NCI-H1105 (cell line): ENCODE measurements at regions not wholly inside any gene's neighbourhood (a gene's known extent, or its start where the extent isn't known, plus 50 kb on each side); places are given as distances from the start of the nearest gene placed in this dataset.
"Not testable (repeated sequence)": the region's sequence is repeated elsewhere in the genome, so short reads cannot be mapped to it uniquely, and the experiment has no call there.

Source experiments
- DNase-seq: peaks from one replicate; lab custom pipeline; 2025; lab: John Stamatoyannopoulos, UW

DNA sequence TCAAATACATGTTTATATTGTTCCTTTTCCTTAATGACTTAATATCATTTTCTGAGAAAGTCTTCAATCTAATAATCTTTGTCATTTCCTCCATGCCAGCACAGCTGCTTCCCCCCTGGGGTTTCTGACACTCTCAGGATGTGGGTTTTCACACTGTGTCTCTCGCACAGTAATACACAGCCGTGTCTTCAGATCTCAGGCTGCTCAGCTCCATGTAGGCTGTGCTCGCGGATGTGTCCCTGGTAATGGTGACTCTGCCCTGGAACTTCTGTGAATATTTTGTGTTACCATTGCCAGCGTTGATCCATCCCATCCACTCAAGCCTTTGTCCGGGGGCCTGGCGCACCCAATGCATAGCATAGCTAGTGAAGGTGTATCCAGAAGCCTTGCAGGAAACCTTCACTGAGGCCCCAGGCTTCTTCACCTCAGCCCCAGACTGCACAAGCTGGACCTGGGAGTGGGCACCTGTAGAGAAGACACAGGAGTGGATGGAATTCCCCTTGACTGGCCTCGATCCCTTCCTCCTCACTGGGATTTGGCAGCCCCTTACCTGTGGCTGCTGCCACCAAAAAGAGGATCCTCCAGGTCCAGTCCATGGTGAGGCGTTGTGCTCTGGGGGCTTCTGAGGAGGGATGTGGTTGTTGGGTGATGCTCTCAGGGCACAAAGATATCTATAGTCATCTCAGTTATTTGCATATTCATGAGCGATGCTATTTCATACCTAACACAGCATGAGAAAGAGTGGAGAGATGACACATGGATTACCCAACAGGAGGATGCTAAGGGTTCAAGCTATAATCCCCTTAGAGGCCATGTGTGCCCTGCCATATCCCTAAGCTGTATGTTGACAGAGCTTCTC is 478.8 kb downstream of the TMEM121 start:
- DNase-seq, result not testable (repeated sequence)

DNA sequence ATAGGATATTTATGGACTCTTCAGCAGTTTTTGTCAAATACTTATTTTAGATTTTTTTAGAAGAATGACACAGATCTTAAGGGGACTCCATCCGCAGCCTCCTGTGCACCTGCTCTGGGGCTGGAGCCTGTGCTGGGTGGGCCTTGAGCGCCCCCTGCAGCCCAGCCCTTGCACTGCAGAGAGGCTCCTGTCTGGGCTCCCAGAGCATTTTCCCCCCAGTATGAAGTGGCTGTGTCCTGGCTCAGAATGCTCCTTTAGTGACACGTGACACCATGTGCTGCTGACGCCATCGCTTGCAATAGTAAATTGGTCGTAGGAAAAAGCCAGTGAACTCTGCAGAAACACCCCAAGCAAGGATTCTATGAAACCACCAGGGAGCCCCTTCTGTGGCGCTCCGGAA is 479.7 kb downstream of the TMEM121 start:
- peak; percentile 21 for DNase-seq

DNA sequence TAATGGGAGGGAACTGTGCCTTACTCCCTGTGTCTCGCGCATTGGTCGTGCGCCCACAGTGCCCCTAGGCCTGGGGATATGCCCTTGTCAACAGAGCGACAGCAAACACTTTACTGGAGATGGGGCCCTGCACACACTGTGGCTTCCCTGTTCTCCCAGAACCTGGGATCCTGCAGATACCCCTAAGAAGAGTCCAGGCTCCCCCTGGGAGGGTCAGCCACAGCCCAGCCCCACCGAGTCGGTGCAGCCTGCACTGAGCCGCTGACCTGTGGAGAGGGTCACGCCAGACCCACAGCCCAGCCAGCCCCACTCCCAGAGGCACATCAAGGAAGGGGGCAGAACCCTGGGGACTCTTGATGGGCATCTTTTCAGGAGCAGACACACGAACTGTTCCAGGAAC is 480.3 kb downstream of the TMEM121 start:
- not testable (repeated sequence) for DNase-seq

DNA sequence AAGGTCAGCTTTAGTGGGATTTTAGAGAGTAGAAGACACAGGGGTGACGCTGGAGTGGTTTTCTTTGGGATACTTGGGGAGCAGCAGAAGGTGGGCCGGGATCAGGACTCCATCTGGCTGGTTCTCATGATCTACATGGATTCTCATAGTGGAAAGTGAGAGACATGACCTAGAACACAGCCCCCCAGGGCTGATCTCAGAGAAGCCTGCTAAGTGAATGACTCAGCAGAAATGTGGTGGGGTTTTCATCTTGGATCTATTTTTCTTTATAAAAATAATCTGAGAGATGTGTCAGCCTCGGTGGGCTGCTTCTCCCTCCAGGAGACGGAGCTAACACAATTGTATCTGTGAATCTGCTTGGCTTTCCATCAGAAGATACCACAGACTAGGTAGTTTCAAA is 484.4 kb downstream of the TMEM121 start:
- no peak for DNase-seq

DNA sequence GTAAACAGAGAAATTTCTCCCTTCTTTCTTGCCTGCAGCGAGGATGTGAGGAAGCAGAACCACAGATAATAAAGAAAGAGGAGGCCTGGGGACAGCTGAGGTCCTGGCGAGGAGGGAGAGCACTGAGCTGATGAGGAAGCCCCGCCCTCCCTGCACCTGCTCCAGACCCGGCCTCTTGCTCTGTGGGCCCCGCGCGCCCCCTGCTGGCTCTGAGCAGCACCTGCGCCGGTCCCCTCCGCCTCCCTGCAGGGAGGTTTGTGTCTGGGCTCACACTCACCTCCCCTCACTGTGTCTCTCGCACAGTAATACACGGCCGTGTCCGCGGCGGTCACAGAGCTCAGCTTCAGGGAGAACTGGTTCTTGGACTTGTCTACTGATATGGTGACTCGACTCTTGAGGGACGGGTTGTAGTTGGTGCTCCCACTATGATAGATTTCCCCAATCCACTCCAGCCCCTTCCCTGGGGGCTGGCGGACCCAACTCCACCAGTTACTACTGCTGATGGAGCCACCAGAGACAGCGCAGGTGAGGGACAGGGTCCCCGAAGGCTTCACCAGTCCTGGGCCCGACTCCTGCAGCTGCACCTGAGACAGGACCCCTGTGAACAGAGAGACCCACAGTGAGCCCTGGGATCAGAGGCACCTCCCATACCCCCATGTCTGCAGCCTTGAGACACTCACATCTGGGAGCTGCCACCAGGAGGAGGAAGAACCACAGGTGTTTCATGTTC is 485.4 kb downstream of the TMEM121 start:
- peak; percentile 2 for DNase-seq

DNA sequence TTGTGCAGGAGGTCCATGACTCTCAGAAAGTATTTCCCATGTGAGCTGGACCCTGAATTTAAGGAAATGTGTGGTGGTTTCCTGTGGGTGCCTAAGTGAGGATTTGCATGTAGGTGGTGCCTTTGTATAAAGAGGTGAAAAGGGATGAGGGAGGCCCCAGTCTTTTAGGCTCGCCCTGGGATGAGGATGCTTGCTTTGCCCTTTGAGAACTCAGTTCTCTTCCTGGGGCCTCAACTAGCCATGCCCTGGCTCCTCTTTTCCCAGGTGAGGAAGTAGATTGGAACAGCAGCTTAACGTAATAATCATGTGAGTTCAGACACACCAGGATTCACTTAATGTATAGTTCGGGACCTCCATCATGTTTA is 486.0 kb downstream of the TMEM121 start:
- DNase-seq, result not testable (repeated sequence)

DNA sequence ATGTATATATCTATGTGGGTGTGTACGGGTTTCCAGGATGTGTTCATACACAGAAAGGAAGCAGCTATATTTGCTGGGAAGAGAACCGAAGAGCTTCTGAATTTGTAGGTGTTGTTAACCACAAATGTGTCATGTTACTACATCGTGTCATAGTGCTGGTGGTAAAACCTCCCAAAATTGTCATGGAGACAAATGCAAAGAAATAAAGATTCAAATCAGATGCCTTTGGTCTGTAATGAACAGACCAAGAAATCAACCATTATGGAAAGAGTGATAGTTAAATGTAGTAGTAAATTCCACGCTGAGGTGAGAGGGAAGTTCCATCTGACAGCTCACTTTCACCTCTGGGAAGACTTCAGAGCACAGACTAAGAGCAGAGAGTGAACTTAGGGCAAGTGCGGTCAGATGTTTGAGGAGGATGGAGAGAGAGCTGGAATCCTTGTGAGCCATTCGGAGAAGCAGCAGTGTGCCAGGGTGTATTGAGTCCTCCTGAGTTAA is 487.5 kb downstream of the TMEM121 start:
- DNase-seq, result no peak

DNA sequence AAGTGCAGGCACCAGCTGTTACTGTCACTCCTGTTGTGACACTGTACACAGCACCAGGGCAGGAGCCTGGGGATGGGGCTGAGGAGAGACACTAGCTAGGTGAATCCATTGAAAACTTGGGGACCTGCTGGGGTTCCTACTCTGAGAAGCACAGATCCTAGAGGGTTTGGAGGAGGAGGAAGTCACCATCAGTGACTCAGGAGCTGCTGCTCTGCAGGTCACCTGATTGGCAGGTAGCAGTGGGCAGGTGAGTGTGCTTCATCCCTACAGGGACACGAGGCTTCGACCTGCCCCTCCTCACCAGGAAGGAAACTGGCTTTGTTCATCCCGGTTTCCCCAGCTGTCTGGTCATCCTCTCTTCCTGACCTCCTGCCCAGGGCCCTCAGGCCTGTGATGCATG is 491.6 kb downstream of the TMEM121 start:
- not testable (repeated sequence) for DNase-seq

DNA sequence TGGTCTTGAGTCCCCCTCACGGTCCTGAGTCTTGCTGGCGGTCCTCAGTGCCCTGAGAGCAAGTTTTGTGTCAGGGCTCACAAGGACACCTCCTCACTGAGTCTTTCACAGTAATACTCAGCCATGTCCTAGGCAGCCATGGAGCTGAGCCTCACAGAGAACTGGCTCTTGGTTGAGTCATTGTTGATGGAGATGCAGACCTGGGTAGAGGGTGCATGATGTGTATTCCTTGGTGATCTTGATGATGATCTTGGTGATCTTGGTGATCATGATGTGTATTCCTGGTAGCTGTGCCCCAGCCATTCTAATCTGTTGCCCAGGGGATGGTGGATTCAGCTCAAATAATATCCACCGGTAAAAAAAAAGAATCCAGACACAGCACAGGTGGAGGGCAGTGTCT is 495.4 kb downstream of the TMEM121 start:
- no peak for DNase-seq

DNA sequence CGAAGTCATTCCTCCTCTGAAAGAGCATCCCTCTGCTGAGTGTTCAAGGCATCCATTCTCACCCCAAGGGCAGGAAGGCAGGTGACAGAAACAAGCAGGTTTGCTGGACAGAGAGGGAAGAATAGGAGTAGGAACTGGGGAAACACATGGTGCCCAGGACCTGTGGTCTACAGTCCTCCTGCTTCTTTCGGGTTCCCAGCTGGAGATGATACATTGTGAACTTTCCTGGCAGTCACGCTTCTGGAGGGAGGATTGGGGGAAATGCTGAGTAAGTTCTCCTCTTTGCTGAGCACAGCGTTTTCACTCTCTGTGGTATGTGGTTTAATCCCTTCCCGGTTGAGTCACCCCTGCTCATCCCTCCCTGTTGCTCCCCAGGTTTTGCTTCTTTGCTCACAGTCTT is 496.3 kb downstream of the TMEM121 start:
- not testable (repeated sequence) for DNase-seq

DNA sequence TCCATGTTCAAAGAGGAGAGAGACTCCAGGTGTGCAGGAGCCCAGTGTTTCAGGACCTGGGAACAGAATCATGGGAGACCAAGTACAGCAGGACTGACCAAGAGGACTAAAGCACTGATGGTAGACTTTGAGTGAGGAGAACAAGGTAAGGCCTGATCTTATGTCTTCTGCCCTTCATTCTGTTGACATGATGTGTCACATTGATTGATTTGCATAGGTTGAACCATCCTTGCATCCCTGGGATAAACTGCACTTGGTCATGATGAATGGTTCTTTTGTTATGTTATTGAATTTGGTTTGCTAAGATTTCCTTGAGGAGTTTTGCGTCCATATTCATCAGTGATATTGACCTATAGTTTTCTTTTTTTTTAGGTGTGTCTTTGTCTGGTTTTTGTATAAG is 497.0 kb downstream of the TMEM121 start:
- DNase-seq, result no peak

DNA sequence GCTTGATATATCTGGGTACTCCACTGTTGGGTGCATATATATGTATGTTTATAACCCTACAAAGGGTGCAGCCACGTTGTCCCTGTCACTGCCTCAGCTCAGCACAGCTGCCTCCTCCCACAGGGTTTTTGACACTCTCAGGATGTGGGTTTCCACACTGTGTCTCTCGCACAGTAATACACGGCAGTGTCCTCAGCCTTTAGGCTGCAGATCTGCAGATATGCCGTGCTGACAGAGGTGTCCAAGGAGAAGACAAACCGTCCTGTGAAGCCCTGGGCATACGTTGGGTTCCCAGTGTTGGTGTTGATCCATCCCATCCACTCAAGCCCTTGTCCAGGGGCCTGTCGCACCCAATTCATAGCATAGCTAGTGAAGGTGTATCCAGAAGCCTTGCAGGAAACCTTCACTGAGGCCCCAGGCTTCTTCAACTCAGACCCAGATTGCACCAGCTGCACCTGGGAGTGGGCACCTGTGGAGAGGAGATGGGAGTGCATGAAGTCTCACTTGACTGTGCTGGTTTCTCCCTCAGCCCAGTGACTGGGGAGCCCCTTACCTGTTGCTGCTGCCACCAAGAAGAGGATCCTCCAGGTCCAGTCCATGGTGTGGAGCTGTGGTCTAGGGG is 498.7 kb downstream of the TMEM121 start:
- no peak for DNase-seq

DNA sequence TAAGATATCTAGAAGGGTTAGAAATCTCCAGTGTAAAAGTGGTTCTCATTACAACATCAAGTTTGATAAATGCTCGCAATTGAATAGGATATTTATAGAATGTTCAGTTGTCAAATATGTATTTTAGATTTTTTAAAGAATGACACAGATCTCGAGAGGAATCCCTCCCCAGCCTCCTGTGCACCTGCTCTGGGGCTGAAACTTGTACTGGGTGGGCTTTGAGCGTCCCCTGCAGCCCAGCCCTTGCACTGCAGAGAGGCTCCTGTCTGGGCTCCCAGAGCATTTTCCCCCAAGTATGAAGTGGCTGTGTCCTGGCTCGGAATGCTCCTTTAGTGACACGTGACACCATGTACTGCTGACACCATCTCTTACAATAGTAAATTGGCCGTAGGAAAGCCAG is 499.6 kb downstream of the TMEM121 start:
- DNase-seq, result no peak

DNA sequence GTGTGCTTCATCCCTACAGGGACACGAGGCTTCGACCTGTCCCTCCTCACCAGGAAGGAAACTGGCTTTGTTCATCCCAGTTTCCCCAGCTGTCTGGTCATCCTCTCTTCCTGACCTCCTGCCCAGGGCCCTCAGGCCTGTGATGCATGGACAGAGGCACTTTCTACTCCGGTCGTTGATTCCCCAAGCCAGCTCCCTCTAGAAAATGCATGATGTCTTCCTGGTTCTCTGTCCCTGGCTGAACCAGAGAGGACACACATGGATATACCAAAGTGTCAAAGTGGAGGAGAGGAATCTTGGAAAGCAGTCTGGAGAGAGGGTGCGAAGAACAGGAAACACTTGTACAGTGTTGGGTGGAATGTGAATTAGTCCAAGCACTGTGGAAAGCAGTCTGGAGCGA is 501.4 kb downstream of the TMEM121 start:
- not testable (repeated sequence) for DNase-seq

DNA sequence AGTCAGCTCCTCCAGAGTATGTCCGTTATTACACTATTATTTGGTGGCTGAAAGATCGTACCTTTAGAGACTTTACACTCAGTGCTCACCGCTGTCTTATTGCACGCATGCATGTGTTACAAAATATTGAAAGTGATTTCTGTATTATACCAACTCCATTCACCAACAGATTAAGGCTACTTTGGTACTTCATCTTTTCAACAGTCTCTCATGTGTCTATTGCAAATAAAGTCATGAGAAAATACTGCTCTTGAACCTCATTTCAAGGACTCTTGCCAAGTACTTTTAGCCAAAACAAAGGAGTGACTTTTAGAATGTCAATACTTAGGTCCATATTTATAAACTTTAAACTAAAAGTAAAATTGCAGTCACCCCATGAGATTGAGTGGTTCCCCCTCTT is 503.6 kb downstream of the TMEM121 start:
- no peak for DNase-seq

DNA sequence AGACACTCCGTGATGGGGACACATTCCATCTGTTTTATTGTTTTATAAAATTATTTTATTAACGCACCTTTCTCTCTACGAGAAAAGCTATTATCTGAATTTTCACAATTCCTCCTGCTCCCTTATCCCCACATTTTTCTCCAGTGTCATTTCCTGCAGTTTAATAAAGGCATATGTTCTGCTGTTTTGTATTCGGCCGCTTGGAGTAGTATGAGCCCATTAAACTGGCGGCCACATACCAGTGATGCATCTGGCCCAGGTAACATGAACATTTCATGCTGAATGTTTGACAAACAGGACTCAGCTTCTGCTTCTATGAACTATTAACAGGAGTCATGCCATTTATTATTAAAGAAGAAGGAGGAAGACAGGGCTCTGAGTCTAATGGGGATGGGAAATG is 511.0 kb downstream of the TMEM121 start:
- DNase-seq, result no peak

DNA sequence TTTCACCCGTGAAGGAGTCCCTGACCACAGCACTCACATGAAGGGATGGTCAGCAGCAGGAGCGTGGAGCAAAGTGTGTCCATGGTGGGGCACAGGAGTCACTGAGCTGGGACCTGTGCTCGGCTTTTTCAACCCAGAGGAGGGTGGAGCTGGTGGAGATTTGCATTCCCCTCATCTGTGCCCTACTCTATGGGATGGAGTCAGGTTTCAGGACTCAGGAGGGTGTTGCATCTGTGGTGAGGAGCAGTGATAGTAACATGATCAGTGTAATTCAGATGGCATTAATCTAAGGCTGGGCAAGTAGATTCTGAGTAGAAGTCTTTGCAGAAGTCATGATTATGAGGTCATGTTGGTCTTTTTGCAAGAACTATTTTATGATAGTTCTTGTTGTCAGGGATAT is 511.9 kb downstream of the TMEM121 start:
- DNase-seq, result no peak

DNA sequence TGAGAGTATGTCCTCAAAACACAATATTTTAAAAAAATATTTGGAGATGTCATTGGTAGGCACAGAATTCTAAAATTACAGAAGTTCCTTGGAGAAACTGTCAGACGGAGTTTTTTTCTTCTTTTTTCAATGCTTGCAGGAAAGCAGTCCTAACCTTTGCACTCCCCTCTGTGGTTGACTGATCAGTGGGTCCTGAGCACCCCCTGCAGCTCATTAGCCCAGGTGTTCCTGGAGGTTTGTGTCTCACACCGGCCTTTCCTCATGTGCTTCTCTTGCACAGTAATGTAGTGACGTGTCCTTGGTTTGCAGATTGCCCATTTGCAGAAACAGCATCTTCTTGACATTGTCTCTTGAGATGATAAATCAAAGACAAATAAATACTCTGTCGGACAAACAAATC is 513.0 kb downstream of the TMEM121 start:
- DNase-seq, result no peak

DNA sequence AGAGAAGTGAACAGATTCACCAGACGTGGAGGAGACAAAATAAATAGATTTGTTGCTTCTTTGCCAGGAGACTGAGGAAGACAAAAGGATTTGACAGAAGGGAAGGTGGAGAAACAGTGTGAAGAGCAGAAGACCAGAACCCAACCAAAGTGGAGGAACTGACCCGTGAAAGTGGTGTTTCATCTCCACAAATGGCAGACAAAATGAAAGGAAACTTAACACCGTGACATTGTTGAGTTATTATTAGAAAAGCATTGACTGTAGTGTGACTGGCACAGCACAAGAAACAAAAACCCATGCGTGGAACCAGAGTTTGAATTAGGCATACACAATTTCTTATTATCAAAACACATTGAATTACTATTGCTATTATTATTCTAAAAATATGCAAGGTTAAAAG is 518.1 kb downstream of the TMEM121 start:
- no peak for DNase-seq

DNA sequence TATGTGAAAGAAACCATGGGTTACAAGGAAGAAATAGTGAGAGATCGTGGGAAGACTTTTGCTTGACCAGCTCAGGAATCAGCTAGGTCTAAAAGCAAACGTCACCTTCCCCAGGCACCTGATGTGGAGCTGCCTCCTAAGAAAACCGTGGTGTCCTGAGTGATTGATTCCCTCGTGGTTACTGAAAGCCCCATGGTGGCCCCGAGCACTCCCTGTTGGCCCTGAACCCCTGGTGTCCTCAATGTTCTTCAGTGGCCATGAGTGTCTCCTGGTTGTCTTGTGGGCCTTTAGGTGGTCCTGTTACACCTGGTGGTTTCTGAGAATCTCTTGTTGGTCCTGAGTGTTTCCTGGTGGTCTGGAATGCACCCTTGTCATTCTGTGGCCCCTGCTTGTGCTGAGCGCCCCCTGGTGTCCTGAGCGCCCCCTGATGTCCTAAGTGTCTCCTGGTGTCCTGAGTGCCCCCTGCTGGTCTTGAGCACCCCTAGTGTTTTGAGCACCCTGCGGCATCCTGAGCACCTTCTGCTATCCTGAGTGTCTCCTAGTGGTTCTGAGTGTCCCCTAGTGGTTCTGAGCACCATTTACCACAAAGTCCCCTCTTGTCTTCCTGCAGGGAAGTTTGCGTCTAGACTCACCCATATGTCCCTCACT is 518.7 kb downstream of the TMEM121 start:
- DNase-seq, result no peak

DNA sequence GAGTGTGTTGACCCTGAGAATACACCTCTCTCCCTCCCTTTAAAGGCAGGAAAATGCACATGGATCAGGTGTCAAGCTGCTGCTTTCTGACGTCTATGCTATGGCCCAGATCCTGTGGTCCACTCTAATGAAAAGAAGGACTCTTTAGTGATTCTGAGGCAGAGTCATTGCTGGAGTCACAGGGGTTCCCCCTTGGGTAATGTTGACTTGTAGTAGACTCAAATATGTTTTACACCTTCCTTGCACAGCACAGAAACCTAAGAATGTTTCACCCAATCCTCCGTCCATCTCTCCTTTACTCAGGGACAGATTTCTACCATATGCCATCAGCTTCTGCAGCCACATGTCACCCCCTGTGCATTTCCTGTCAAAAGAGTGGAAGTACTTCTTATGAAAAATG is 525.4 kb downstream of the TMEM121 start:
- DNase-seq, result no peak

DNA sequence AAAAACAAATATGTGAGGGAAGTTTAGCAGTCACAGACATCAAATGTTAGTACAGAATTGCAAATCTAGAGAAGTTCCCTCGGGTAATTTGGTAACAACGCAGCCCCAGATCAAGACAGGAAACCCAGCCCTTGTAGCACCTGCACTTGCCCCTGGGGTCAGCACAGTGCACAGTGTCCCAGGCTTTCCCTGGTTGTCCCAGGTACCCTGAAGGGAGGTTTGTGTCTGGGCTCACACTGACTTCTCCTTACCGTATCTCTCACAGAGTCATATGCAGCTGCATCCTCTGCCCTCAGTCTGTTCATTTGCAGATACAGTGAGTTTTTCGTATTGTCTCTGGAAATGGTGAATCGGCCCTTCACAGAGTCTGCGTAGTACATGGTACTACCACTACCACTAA is 528.9 kb downstream of the TMEM121 start:
- DNase-seq, result no peak
